CD1c-positive myeloid dendritic cell (primary cell): ENCODE measurements at regions not wholly inside any gene's neighbourhood (a gene's known extent, or its start where the extent isn't known, plus 50 kb on each side); places are given as distances from the start of the nearest gene placed in this dataset.
"Not testable (repeated sequence)": the region's sequence is repeated elsewhere in the genome, so short reads cannot be mapped to it uniquely, and the experiment has no call there.

Experiments used
- DNase-seq: peaks from one replicate; pipeline ENCODE4 v3.0.0-alpha.2; 2016; ENCODE audit errors: extremely low spot score

DNA sequence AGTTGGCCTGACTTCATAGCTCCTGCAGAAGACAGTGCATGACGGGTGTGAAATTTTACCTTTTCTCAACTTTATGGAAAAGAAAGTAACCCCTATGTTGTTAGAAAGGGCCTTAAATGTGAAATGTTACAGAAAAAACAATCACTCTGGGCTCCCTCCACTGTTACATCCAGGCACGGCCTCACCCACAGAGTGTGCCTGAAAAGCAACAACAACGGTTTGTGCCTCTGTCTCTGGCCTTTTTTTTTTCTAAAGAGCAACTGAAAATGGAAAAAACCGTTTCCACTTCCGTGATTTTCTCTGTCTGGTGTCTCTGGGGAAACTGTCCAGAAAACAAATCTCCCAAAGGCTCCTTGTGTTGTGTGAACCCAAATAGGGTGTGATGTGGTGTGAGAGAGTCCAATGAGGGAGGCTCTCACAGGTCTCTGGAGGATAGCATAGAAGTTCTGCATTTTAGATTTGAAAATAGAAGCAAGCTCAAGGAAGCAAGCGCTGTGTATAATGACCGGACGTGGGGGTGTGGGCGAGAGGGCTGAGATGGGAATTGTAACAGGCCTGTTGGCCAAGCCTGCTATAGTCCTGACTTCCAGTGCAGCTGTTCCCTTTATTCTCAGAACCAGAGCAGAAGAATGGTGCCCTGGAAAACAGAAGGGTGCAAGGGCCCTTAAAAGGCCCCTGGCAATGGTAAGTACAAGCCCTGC, 221.8 kb upstream of the TUT7 start:
- DNase-seq = no peak

DNA sequence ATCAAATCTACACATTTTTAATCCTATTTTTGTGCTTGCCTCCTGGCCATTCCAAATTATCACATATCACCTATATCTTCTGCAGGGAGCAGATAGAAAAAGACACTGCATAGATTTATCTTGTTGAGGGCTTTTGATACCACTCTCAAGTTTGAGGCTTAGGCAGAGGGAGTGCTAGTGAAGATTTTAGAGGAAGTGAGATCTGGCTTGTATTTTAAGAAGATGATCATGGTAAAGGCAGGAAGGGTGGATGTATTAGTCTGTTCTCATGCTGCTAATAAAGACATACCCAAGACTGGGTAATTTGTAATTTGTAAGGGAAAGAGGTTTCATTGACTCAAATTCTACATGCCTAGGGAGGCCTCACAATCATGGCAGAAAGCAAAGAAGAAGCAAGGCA, 220.9 kb upstream of the TUT7 start:
- no peak for DNase-seq

DNA sequence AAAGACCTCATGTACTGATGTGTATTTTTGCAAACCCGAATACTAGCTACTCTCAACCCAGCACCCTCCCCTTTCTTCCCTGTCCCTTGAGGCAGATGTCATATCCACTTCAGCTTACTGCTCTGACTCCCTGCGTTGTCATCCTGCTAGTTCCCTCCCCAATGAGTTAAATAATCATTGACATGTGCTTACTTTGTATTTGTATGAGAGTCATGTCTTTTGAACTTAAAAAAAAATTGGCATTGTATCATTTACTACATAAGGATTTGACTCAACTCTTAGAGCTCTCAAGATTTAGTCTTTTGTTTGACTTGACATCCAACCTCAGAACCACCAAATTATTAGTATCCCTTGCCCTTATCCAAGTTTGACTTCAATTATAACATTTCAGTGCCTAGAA, 219.7 kb upstream of the TUT7 start:
- DNase-seq = no peak

DNA sequence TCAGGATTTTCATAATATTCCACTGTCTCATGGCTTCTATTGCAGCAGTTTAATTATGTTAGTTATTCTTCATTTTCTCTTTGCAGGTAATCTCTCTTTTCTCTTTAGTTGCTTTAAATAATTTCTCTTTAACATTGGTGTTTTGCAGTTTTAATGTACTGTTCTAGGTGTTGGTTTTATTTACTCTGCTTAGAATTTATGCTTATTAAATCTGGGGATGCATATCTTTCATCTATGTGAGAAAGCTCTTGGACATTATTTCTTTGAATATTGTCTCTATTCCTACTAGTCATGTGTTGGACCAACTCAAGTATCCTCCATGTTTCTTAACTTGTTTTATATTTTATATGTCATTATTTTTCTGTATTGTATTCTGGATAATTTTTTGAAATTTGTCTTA, 218.7 kb upstream of the TUT7 start:
- DNase-seq = no peak

DNA sequence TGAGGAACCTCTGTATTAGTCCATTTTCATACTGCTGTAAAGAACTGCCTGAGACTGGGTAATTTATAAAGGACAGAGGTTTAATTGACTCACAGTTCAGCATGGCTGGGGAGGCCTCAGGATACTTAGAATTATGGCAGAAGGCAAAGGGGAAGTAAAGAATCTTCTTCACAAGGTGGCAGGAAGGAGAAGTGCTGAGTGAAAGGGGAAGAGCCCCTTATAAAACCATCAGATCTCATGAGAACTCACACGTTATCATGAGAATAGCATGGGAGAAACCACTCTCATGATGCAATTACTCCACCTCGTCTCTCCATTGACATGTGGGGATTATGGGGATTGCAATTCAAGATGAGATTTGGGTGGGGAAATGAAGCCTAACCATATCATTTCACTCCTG, 211.4 kb upstream of the TUT7 start:
- not testable (repeated sequence) for DNase-seq

DNA sequence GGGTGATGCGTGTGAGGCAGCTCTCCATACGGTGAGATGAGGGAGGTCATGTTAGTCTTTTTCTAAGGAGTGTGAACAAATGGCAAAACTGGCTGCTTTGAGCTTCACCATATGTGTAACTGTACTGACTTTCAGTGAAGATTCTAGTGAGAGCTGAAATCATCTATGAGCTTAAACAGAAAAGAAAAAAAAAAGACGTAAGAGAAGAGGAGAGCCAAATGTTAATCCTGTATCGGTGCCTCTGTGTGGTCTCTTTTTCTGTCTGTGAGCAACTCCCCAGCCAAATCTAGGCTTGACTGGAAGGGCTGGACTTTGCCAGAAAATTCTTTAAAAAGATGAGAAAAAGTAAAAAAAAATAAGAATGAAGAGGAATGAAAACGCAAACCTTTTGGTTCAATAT, 209.7 kb upstream of the TUT7 start:
- no peak for DNase-seq

DNA sequence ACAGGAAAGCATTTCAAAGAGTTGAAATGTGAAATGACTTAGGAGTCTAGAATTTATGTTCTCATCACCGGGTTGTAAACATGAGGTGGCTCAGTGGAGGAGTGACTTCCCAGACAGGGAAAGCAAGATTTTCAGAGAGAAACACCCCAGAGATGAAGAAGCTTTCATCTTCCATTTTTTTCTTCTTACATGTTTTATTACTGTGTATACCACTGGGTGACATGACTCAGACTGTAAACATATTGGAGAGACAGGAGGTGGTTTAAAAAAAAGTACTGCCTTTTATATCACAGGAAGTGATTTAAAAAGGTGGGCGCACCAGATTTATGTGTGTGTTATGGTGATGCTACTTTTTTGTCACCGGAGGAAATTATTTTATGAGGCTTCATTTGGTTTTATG, 209.1 kb upstream of the TUT7 start:
- DNase-seq = no peak

DNA sequence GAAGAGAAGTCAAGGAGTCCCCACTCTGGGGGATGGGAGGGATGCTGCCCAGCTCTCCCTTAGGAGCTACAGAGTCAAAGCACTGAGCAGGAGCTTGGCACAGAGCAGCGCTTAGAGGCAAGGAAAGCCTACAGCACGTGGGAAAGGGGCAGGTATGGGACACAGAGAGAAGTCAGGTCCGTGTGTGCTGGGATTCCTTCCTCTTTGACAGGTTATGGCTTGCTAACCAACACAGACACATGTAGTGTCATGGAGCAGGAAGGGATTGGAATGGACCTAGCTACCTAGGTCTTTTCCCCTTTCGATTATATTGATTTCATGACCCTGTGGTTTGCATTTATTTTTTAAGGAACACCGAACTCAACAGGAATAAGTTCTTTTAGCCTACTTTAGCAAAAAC, 208.5 kb upstream of the TUT7 start:
- DNase-seq = no peak

DNA sequence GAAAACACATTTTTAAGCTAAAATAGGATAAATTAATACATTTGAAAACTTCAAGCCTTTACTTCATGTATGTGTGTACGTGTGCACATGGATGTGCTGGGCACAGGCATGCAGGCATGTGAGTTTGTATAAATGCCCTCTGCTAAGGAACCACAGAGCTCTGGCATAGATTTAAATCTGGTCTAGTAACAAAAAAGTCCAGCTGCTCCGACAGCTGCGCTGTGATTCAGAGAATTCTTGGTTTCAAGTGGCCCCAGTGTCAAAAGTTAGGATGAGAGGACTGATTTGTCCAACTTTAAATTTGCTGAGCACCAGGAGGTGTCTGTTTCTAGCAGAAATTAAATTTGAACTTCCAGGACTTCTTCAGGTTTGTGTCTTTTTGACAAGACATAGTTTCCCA, 203.7 kb upstream of the TUT7 start:
- no peak for DNase-seq

DNA sequence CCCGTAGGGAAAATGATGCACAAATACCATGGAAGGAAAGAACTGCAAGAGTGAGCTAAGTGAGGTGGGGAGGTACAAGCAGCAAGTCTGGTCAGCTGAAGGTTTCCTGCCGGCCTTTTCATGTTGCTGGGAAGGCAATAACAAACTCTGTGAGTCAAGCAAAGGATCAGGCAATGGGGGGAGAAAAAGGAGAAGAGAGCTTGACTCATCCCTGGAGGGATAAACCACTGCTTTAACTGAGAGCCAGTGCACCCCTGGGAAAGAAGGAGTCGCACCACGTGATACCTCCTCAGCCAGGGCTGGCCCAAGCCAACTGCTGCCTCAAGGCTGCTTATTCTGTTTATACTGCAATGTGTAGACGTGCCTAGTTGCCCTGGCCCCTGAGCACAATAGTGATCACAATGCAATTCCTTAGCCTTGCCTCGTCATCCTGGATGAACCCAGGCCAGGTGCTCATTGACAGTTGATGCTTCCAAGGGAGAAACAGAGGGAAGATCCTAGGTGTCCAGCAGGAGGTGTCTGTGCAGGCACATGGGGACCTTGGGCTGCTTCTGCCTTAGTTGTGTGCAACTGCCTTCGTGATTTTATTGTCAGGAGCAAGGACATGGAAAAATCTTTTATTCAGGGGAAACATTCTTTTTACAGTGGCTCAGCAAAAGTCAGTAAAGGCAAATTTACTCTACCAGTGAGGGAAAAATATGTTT, 203.0 kb upstream of the TUT7 start:
- DNase-seq = no peak

DNA sequence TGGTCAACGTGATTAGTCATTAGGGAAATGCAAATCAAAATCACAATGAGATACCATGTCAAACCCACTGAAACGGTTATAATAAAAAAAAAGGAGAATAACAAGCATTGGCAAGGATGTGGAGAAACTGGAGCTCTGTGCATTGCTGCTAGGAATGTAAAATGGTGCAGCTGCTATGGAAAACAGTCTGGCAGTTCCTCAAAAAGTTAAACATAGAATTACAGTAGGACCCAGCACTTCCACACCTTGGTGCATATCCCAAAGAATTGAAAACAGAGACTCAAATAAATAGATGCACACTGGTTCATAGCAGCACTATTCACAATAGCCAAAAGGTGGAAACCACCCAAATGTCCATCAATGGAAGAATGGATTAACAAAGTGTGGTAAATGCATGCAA, 201.5 kb upstream of the TUT7 start:
- no peak for DNase-seq

DNA sequence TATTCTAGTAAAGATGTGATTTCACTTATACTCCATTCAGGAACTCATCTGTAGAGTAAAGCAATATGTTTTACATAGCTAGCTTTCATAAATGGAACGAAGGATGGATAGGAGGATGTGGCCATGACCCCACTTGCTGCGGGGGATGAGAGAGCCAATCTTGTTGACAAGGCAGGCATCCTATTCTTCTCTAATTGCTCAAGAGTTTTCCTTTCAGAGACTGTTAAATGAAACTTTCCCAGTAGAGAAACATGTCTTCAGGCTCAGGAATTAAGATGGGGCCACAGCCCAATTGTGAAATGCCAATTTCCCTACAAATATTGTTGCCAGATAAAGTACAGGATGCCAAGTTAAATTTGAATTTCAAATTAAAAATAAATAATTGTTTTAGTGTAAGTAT, 196.2 kb upstream of the TUT7 start:
- DNase-seq = no peak

DNA sequence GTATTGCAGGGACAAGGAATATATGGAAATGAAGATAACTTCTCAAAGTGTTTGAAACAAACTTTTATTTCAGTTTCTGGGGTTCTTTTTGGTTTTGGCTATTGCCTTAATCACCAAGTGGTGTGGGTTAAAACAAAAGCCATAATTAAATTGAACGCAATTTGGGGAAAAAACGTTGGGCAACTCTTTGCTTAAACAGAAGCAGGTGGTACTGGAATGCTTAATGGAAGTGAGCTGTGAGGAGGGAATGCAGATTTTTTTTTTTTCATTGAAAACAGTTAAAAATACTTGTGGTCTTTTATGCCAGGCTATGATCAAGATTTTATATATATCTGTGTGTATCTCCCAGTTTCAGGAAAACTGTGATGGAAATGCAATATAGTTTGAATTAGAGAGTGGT, 195.7 kb upstream of the TUT7 start:
- no peak for DNase-seq

DNA sequence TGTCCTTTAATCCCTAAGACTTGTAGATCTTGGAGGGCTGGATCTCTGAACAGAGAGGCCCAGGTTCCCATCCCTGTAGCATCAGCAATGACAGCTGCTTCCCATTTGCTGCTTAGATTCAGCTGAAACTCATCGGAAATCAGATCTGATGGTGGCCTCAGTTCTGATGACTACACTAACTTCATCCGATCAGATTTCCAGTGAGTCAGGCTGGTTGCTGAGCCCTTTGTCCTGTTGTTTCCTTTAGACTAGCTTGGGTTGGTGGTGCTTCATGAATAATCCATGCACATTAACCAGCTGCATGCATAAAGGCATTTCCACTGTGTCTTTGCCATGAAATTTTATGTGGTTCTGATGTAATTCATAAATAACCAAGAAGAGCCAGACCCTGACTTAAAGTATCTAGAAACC, 195.2 kb upstream of the TUT7 start:
- DNase-seq = no peak

DNA sequence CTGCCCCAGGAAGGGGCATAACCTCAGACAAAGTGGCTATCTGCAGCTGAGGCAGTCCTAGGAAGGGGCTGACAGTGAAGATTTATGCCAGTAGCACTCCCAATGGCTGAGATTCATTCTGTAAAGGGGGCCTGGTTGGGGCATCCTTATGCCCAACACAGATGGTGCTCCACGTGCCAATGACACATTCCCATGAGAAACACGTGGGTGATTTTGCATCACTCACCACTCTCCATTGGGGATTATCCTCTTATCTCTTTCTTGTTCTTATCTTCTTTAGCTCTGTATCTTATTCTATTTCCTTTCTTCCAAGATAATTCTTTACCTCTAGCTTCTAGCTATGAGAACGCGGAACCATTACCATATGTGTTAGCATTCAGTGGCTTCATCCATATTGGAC, 194.0 kb upstream of the TUT7 start:
- DNase-seq = no peak

DNA sequence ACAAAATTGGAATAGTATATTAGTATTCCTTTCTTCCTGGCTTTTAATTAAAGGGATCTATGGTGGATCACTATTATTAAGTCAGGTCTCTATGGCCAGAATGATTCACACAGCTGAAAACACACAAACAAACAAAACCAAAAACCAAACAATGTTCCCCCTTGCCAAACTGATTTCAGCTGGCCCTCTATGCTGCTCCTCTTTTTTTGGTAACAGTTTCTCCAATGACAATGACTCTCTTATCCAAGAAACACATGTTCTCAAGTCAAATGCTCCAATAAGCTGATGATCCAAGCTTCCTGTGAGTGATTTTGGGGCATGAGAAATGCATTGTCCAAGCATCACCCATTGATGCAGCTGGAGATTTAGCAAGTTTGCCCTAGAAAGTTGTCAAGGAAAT, 193.4 kb upstream of the TUT7 start:
- DNase-seq = no peak

DNA sequence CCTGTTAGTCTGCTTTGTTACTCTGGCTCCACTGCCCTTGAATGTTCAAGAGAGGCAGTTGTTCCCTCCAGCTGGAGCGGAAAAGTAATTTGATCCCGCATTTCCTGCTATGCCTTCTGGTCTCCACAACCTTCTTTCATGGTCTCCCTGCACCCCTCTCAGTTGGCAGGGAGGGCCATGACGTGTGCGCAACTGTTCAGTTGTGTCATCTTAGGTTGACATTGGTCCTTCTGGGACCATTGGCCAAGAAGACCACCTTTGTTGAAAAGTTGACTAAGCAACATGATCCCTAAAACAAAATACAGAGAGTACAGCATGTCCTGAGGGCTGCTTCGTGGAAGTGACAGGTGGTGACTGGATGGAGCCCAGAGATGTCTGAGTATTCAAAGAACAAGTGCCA, 192.5 kb upstream of the TUT7 start:
- no peak for DNase-seq

DNA sequence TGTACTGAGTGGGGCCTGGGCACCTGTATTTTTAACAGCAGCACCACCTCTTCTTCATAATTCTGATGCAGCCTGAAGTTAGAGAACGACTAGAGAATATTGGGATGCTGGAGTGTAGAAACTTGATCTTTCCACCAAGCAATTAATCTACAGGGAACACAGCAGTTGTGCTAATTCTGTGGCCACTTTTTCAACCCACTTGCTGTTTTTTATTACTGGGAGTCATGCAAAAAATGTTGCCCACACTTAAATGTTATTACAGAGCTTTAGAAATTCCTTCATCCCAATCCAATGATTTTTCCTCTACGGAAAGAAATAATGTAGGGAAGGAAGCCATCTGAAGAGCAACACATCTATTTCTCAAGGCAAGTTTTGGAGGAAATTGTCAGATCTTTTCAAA, 190.9 kb upstream of the TUT7 start:
- DNase-seq = no peak

DNA sequence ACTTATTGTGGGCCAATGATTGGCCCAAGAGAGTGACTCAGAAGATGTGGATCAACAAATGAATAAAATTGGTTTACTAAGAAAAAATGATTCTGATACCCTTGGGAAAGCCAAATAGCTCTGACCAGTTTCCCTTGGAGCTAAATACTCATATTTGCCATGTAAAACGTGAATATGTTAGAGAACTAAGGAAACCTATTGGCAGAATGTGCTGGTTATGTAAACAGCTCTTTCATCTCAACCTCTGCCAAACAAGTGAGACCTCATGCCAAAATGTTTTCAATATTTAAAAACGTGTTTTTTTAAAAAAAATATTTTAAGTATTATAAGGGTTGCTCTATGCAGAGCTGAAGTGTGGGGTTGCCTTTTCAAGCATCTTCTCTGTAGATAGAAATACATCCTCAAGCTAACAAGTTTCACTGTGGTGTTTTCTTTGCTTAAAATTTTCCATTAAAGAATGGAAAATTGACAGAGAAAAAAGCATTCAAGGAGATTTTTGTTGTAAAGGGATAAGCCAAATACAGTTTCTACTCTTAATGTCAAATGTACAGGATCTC, 186.9 kb upstream of the TUT7 start:
- no peak for DNase-seq

DNA sequence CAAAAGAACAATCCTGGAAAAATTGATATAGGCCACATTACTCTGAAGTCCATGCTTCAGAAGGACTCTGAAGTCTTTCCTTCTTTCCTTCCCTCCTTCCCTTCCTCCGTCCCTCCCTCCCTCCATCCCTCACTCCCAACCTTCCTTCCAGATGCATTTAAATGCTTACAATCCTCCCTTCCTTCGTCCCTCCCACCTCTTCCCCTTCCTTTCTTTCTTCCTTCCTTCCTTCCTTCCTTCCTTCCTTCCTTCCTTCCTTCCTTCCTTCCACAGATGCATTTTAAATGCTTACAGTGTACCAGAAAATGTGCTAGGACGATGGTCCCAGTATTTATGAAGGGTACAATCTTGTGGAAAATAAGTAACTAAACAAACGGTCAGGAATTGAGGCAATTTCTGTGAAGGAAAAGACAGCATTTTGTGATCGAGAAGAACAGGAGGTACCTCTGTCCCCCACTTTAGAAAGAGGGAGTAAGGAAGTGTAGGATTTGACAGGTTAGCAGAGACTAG, 181.3 kb upstream of the TUT7 start:
- no peak for DNase-seq

DNA sequence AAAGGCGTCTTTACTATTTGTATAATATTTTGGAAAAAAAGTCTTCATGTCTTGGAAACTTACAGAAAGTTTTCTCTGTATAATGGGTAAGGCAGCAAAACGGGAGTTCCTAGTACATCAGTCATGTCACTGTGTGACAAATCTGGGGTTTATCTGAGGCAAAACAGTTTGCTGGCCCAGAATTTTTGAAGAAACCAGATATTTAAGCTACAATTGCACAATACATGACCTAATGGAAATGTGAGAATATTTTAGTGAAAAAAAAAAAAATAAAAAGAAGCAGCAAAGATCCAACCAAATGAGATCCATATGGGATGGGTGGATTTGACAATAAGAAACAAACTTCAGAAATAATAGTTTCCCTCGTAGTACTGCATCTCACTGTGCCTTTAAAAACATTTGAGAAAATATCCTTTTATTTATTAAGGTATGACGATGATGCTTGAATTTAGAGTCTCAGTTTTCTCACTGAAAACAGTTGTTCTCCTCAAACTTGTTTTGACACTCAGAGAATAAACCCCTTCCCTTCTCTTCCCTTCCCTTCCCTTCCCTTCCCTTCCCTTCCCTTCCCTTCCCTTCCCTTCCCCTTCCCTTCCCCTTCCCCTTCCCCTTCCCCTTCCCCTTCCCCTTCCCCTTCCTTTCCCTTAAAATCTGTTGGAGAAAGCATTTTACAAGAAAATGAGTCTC, 180.5 kb upstream of the TUT7 start:
- DNase-seq = no peak

DNA sequence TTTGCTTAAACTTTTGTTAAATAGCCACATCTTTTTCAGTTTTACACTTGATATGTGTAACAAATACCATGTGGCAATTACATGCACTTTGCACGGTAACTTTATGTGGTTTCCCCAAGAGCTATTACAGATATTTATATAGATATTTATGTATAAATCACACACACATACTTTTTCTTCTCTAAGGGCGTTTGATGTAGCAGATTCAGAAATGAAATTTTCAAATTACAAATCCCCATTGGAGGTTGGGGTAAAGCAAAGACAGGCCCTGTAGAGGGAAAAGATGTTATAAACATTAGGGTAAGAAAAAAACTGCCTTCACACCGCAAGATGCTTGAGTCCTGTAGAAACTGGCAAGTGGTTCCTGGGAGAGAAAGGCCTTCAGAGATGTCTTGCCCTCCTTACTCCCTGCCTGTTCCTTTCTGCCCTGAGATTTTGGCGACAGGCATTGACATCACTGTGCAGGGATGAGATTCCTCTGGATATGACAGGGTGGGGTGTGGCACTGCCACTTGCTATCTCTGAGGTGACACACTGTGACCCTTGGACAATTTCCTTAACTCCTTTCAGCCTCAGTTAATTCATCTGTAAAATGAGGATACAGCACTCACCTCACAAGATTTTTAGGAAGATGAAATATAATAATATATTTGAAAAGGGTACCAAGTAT, 177.9 kb upstream of the TUT7 start:
- DNase-seq = no peak
